HCT116 (cell line): ENCODE measurements at regions not wholly inside any gene's neighbourhood (a gene's known extent, or its start where the extent isn't known, plus 50 kb on each side); places are given as distances from the start of the nearest gene placed in this dataset.

Experiments used
- CBX3 ChIP-seq: IDR thresholded peaks from 2 replicates; pipeline ENCODE4 v1.6.1; 2012; ENCODE audit warnings: low read depth
- CTCF ChIP-seq, 3 experiments: fragments of 200-600 bp in 1 of 3; sonication (generic) in 1 of 3; IDR thresholded peaks in 2 of 3; conservative IDR thresholded peaks in 1 of 3; 2 replicates each; pipeline ENCODE4 v1.5.1; 2012 to 2017; ENCODE audit warnings: low read depth in 2 of 3, low read length in 2 of 3, antibody characterized with exemption in 1 of 3, borderline replicate concordance in 1 of 3, control low read depth in 1 of 3, mild to moderate bottlenecking in 1 of 3, mixed read lengths in 1 of 3, mixed run types in 1 of 3, moderate library complexity in 1 of 3; ENCODE audit not compliant: insufficient read depth in 1 of 3
- EGR1 ChIP-seq: IDR thresholded peaks from 2 replicates; pipeline ENCODE4 v1.6.1; 2012; ENCODE audit warnings: low read depth
- EZH2phosphoT487 ChIP-seq: fragments of 200-600 bp; IDR thresholded peaks from 2 replicates; pipeline ENCODE4 v1.6.1; 2018; ENCODE audit warnings: antibody characterized with exemption, borderline replicate concordance
- POLR2A ChIP-seq: IDR thresholded peaks from 2 replicates; pipeline ENCODE4 v1.7.0; 2011; ENCODE audit warnings: borderline replicate concordance; ENCODE audit not compliant: insufficient read depth, insufficient read length; ENCODE audit errors: extremely low read depth
- YY1 ChIP-seq: IDR thresholded peaks from 2 replicates; pipeline ENCODE4 v1.6.1; 2011; ENCODE audit warnings: low read length, low read depth, moderate library complexity, mild to moderate bottlenecking; ENCODE audit not compliant: insufficient replicate concordance; ENCODE audit errors: extremely low read depth

GRCh38 chr5:144036476-144036875 lies 134.0 kb downstream of the YIPF5 start:
- TF ChIP-seq CTCF (IDR thresholded peaks at IDR 0.05 in 2 of 3, conservative IDR thresholded peaks at IDR 0.05 in 1 of 3; ENCODE audit: borderline replicate concordance in 1 of 3, insufficient read depth in 1 of 3, low read depth in 2 of 3, low read length in 2 of 3): no peak
- no peak for TF ChIP-seq POLR2A
- TF ChIP-seq YY1: no peak
- no peak for TF ChIP-seq EZH2phosphoT487
- TF ChIP-seq CBX3: no peak
- no peak for TF ChIP-seq EGR1
